HUDEP-2 (cell line): ENCODE measurements at regions not wholly inside any gene's neighbourhood (a gene's known extent, or its start where the extent isn't known, plus 50 kb on each side); places are given as distances from the start of the nearest gene placed in this dataset.
"Not testable (repeated sequence)": the region's sequence is repeated elsewhere in the genome, so short reads cannot be mapped to it uniquely, and the experiment has no call there.

Source experiments
- DNase-seq, 76 experiments: peaks; one replicate each; lab custom pipeline; 2025; ENCODE audit not compliant: unreplicated experiment in 76 of 76; lab: John Stamatoyannopoulos, UW

DNA sequence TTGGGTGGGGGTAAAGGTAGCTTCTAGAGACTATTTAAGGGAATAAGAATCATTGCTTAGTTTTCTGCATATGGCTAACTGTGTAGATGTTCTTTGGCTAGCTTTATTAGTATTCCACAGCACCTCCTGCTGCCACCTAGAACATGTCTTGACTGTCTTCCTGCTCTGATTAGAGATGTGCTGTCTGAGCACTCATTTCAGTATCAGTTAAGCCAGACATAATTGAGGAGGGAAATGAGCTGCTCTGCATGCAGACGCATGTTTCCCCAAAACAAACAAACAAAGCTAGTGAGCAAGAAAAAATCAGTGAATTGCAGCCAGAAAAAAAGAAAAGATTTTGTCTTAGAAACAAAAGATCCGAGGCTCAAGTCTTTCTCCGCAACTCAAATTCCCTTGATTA, 402.2 kb downstream of the AASDHPPT start:
- DNase-seq = no peak

DNA sequence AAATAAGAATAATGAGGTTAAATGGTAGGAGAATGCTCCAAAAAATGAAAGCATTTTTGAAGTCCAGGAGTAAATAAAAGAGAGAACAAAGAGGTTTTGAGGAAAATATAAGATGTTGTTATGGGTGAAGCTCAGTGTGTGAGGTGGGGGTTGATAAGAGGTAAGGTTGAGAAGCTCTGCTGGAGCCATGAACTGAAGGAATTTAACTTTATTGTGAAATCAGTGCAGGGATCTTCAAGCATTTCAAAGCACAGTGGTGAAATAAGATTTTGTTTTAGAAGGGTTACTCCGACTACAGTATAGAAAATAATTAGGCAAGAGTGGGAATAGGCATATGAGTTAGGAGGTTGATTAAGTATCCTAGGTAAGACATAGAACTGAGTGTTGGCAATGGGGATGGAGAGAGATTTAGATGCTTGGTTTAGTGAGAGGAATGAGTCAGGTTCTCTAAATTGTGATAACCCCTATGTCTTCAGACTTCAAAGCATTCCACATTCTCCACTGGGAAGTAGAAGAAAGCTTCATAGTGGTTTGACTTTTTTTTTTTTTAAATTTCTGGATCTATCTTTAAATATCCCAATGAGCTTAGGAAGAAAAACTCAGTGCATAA, 403.2 kb downstream of the AASDHPPT start:
- no peak for DNase-seq

DNA sequence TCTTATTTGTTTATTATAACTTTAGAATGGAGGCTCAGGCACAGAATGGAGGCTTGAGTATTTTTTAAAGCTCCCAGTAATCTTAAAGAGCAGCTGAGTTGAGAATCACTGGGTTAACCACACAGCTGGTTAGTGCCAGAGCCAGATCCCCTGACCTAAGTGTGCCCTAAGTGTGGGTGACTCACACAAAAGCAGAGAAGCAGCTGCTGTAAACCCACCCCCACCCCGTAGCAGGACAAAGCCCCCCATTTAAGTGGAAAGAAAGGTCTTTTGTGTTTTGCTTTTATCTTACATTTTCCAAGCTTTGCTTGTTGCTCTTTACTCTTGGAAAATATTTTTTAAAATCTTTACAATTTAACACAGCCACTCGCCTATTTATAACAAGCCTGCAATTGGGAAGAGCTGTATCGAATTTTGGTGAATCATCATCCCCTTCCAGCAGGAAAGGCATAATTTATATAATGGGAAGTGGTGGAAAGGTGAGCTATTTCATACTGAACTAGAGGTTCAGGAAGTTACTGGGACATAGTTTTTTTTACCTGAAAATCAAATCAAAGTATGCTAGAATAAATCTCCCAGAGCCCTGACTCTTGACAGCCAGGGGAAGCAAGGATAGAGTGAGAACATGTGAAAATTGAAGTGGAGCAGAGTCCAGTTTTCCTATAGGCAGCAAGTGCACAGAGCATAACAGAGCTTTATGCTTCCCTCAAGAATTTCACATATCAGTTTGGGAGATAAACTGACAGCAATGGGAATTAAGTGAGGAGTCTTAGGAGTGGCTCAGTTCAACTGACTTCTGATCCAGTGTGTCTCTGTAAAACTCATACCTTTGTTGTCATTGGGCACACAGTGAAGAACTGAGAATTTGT, 405.7 kb downstream of the AASDHPPT start:
- DNase-seq = no peak

DNA sequence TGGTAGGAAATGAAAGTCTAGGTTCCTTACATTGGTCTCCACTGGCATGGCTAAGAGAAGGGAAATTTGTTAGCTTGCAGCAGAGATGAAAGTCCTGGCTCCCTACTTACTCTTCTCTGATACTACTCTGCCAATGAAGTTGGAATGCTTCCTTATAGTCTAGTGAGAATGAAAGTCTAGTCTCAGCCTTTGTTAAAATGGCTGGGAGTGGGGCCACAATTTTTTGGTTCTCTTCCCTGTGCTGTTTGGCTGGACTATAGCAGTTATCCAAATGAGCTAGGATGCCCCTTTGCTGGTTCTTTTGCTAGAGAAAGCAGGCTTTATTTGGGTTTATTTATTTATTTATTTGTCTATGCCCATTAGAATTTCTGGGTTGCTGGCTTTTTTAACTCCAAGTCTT, 414.3 kb downstream of the AASDHPPT start:
- DNase-seq = no peak

DNA sequence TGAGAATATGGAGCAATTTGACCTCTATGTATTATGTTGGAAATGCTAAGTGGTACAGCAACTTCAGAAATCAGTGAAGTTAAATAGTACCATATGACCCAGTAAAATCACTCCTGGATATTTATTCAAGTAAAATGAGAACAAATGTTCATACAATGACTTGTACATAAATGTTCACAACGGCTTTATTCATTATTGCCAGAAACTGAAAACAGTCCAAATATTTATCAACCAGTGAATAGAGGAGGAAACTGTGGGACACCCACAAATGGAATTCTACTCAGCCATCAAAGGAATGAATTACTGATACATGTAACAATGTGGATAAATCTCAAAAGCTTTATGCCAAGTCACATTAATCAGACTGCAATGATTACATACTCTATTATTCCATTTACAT, 416.3 kb downstream of the AASDHPPT start:
- no peak for DNase-seq

DNA sequence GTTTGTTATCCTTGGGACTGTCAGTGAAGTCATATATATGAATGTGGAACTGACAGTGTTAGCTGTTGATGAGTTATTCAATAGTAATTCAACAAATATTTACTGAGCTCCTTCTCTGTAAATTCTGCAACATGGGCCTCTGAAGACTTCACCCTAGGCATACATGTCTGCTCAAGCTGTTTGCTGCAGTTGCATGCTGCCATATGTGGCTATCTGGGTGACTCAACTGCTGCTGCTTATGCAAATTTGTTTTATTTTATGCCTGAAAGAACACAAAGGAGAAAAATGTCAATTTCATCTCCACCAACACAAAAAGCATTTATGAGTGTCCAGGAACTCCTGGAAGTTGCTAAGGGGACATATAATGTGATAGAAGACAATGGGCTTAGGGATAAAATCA, 417.6 kb downstream of the AASDHPPT start:
- no peak for DNase-seq

DNA sequence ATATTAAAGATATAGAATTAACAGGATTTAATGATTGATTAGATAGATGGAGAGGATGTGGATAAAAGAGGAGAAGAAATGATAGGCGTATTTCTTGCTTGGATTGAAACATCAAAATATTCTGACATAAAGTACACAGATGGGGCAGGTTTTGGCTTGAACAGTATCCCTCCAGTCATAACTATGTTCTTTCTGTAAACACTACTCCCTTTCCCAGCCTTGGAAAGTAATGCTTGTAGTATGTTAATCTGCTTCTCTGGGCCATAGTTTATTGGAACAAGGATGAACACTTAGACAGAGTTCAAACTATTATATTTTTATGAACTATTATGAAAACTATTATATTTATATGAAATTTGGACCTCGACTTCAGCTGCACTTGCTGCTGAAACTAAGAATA, 419.2 kb downstream of the AASDHPPT start:
- DNase-seq = no peak

DNA sequence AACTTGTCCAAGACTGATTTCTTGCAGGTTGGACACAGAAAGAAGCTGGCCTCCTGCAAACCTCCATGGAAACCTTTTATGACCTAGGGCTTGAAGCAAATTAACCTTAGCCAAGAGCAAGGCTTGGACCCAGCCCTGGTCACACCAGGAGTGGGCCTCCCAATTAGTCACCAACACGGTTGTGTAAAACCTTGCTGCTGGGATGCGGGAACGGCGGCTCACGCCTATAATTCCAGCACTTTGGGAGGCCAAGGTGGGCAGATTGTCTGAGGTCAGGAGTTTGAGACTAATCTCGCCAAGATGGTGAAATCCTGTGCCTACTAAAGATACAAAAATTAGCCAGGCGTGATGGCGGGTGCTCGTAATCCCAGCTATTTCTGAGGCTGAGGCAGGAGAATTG, 419.9 kb downstream of the AASDHPPT start:
- no peak for DNase-seq

DNA sequence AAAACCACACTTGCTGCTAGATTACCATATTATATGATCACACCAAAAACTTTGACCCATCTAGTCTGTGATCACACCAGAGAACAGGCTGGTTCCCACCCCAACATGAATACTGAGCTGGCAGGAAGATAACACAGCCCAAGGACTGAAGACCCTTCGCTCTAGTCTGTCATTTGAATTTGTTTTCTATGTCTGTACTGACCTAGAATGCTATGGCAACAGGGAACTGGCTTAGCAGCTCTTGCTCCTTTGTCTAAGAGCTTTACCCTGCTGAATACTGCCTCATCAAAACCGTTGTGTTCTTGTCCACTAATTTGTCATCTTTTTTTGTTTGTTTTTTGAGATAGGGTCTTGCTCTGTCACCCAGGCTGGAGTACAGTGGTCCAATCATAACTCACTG, 420.4 kb downstream of the AASDHPPT start:
- no peak for DNase-seq

DNA sequence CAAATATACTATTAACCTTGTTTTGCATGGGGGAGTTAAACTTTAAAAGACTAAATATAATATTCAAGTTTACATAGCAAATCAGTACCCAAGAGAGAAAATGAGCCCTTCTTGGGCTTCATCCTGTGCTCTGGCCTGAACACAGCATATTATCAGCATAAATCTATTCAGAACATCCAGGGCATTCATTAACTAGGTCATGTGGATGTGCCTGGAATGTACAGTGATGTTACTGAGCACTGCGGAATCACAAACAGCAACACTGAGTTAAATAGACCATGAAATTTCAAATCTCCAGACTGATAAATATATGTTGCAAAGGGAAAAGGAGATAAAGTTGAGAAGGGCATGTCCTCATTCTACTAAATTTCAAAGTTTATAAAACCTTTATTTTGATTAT, 426.4 kb downstream of the AASDHPPT start:
- DNase-seq = no peak

DNA sequence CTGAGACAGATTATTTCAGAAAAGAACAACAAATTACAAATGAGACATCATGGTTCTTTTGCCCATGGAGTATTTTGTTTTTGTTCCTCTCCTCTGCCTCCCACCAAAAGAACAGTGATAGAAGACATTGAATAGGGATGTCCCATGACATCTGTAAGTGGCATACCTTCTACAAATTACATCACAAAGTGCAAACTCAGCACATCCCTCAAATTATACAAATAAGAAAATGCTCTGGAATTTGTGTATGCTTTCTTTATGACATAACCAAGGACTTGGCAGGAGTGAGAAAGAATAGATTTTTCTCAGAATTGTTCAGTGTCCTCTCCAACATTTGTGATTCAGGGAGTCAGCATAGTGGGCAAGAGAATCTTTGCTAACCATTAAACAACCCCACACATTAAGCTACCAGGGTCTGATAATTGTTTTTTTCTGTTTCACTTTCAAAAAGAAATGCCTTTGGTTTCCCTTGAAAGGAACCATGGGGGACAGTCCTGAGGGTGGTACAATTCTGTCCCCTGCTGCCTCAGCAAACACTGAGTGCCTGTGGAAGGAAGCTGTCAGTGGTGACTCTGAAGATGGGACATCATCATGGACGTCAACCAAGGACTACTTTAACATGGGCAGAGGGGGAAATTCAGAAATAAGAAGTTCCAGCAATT, 430.3 kb downstream of the AASDHPPT start:
- DNase-seq = no peak

DNA sequence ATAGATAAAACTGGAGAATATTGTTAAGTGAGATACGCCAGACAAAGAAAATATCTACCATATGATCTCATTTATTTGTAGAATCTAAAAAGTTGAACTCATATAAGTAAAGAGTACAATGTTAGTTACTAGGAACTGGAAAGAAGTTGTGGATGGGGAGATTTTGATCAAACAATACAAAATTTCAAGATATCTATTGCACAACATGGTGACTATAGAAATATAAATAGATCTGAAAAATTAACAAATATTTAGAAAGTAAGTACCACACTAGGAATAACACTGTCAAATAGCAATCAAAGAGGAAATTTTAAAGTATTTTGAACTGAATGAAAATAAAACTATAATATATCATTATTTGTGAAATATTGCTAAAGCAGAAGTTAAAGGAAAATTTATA, 437.2 kb downstream of the AASDHPPT start:
- no peak for DNase-seq

DNA sequence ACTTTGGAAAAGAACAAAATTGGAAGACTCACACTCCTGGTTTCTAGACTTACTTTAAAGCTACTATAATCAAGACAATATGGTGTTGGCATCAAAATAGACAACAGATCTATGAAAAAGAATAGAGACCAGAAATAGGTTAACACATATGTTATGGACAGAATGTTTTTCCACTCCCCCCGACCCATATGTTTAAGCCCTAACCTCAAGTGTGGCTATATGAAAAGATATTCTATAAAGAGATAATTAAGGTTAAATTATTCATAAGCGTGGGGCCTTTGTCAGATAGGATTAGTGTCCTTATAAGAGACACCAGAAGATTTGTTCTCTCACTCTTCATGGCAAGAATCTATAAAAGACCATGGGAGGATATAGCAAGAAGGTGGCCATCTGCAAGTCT, 440.0 kb downstream of the AASDHPPT start:
- DNase-seq = no peak

DNA sequence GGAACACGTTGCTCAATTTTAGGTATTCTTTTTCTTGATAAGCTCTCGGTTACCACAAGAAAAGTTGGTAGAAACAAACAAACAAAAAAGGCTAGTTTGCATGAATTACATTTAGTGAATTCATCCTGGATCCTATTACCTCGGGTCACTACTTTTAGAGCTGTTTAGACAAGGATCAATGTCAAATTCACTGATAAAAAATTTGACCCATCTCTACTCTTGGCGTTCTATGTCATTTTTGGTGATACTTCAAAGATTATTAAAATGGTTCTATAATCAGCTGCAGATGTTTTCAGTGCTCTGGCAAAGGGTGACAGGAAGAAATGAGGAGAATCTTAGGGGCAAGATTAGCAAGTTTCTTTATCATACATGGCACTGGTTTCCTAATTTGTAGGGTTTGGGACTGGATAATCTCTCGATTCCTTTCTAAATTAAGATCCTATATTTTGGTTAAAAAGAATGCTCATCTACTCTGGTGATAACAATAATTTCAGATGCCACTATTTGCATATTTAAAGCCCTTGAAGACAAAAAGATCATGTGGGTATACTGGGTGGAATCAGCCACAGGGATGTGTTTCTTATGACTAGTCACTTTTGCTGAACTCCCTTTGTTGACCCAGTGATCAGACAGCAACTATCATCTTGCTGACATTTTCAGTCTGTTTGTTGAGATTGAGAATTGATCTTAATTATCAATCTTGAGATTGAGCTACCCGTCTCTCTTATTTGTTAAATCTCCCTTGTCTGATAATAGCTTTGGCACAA, 442.9 kb downstream of the AASDHPPT start:
- no peak for DNase-seq

DNA sequence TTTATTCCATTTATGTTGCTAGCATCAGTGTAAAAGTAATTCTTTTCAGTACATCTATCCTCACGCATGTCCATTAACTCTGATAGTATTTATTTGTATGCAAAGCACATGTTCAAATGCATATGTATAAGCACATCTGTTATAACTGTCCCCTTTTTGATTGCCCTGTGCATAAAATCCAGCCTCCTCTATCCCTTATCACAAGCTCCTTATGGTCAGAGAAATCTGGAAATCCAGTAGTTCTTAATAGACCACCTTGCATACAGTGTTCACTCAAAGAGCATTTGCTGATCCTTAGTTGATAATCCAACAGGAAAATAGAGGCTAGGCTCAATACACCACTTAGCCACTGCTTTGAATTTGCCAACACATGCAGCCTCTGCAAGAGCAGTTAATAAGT, 443.5 kb downstream of the AASDHPPT start:
- no peak for DNase-seq

DNA sequence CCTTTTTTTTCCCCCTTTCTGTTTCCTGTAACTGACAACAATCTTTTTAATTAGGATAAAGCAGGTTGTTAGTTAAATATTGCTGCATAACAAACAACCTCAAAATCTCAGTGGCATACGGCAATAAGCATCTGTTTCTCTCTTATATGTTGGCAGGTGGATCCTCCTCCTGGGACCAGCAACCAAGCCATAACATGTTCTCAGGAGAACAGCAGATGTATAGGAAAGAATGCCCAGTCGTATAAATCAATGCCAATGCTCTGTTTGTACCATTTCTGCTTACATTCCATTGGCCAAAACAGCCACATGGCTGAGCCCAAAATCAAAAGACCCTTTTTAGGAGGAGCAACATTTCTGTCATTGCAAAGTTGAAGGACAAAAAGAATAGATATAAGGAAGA, 445.7 kb downstream of the AASDHPPT start:
- DNase-seq = no peak

DNA sequence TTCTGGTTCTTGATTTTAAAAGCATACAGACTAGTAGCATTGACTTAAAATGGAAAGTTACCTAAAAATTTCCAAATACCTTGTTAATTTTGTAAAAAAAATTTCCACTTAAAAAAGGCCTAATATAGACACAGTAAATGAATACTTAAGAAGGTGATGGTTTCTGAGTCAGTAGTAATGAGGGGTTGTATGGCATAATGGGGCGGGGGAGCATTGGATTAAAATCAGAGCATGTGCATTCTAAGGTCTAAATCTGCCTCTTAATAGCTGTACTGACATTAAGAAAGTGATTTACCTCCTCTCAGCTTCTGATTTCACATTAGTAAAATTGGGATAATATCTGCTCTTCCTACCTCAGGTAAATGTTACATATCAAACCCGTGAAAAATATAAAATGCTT, 446.5 kb downstream of the AASDHPPT start:
- DNase-seq = no peak

DNA sequence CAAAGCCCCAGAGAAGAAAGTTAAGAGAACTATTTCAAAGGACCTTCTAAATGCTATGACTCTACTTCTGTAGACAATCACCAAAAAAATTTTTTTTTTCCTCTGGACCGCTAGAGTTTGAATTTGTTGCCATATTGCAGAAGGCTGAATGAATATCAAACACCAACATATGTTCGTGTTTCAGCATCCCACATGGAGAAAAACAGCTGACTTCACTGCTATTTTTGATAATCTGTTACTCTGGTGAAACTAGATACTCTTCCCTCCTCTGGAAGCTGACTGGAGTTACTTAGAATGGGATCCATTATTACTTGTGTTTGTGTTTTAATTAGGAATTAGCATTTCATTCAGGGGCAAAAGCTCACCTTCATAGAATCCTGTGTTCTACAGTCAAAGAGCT, 447.0 kb downstream of the AASDHPPT start:
- no peak for DNase-seq

DNA sequence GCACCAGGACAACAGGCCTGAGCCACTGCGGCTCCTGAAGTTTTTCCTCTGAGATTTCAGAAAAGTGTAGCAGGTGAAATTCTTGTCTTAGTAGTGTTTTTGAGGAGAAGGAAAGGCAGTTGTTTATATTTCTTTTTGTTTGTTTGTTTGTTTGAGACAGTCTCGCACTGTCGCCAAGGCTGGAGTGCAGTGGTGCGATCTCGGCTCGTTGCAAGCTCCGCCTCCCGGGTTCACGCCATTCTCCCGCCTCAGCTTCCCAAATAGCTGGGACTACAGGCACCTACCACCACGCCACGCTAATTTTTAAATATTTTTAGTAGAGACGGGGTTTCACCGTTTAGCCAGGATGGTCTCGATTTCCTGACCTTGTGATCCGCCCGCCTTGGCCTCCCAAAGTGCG, 454.2 kb downstream of the AASDHPPT start:
- DNase-seq = not testable (repeated sequence)

DNA sequence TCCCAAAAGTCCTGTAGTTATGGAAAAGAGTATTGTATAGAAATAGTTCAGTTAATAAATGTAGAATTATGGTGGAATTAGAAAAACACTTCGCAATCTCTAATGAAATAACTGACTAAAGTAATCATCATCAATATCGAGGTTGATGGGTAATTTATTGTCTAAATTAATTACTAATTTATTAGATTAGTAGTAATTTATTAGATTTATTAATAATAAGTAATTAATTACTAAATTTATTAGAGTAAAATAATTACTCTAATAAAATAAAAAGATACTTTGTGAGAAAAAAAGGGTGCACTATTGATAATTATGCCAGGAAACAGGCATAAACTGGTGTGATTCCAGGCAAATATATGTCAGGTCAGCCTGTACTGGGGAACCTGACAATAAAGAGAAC, 455.6 kb downstream of the AASDHPPT start:
- no peak for DNase-seq

DNA sequence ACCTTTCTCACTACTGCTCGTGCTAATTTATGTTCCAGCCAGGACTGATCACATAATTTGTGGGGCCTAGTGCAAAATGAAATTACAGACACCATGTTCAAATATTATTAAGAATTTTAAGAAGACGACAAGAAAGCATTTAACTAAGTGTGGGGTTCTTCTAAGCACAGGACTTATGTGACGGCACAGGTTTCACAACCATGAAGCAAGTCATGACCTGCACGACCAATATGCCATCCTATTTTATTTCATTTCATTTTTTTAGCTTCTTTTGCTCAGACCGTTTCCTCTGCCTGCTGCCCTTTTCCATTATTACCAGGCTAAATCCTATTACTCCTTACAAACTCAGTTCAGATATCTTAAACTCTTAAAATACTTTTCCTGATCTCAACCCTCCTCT, 462.5 kb downstream of the AASDHPPT start:
- no peak for DNase-seq
